GM23338 (cell line): ENCODE measurements at regions not wholly inside any gene's neighbourhood (a gene's known extent, or its start where the extent isn't known, plus 50 kb on each side); places are given as distances from the start of the nearest gene placed in this dataset.

ENCODE experiments used
- ATAC-seq: fragments of 200-7000 bp; cut with Tn5 transposase; 3 replicates; pipeline ENCODE4 v1.9.1; 2020
- DNase-seq: peaks from one replicate; pipeline ENCODE4 v3.0.0-alpha.2; 2015; ENCODE audit warnings: low spot score
- H2AFZ ChIP-seq: fragments of 200-600 bp; sonication (generic); 2 replicates; pipeline ENCODE4 v1.8.0; 2016; ENCODE audit warnings: antibody characterized with exemption, mild to moderate bottlenecking, moderate library complexity
- H3F3A ChIP-seq: fragments of 200-600 bp; sonication (generic); replicated peaks from 2 replicates; pipeline ENCODE4 v1.8.0; 2017; ENCODE audit warnings: antibody characterized with exemption, mixed run types, low read depth
- H3K27ac ChIP-seq: fragments of 200-600 bp; sonication (generic); 2 replicates; pipeline ENCODE4 v1.6.1; 2016; ENCODE audit warnings: low read depth
- H3K27me3 ChIP-seq: fragments of 200-600 bp; sonication (generic); 2 replicates; pipeline ENCODE4 v1.8.0; 2016; ENCODE audit warnings: mild to moderate bottlenecking, mixed run types, moderate library complexity; ENCODE audit not compliant: insufficient read depth
- H3K36me3 ChIP-seq: fragments of 200-600 bp; sonication (generic); 2 replicates; pipeline ENCODE4 v1.8.0; 2016; ENCODE audit warnings: mild to moderate bottlenecking; ENCODE audit not compliant: insufficient read depth
- H3K4me1 ChIP-seq: fragments of 200-600 bp; sonication (generic); 2 replicates; pipeline ENCODE4 v1.8.0; 2016; ENCODE audit warnings: mild to moderate bottlenecking, moderate library complexity; ENCODE audit not compliant: insufficient read depth
- H3K4me2 ChIP-seq: fragments of 200-600 bp; sonication (generic); 2 replicates; pipeline ENCODE4 v1.7.1; 2017; ENCODE audit warnings: mixed run types
- H3K4me3 ChIP-seq: fragments of 200-600 bp; sonication (generic); 2 replicates; pipeline ENCODE4 v1.6.1; 2016; ENCODE audit warnings: mixed run types
- H3K79me2 ChIP-seq: fragments of 200-600 bp; sonication (generic); replicated peaks from 2 replicates; pipeline ENCODE4 v1.8.0; 2017; ENCODE audit warnings: mild to moderate bottlenecking; ENCODE audit not compliant: insufficient read depth
- H3K9me2 ChIP-seq: fragments of 200-600 bp; sonication (generic); 2 replicates; pipeline ENCODE4 v1.8.0; 2017; ENCODE audit not compliant: insufficient read depth
- H4K20me1 ChIP-seq: fragments of 200-600 bp; sonication (generic); replicated peaks from 2 replicates; pipeline ENCODE4 v1.8.0; 2017; ENCODE audit warnings: mild to moderate bottlenecking; ENCODE audit not compliant: insufficient read depth
- H3K27ac Mint-ChIP-seq: 2 replicates; pipeline ENCODE4 v1.8.0; 2020; ENCODE audit warnings: inconsistent platforms, mild to moderate bottlenecking, moderate library complexity, mixed read lengths
- H3K27me3 Mint-ChIP-seq: 3 replicates; pipeline ENCODE4 v1.8.0; 2022; ENCODE audit warnings: low read depth, mild to moderate bottlenecking, moderate library complexity, mixed read lengths, inconsistent platforms; ENCODE audit not compliant: insufficient read depth, poor library complexity
- H3K36me3 Mint-ChIP-seq: 3 replicates; pipeline ENCODE4 v1.8.0; 2021; ENCODE audit warnings: low read depth, mild to moderate bottlenecking, inconsistent platforms, moderate library complexity, mixed read lengths
- H3K4me1 Mint-ChIP-seq: 3 replicates; pipeline ENCODE4 v1.8.0; 2020; ENCODE audit warnings: mild to moderate bottlenecking, inconsistent platforms, mixed read lengths
- H3K4me3 Mint-ChIP-seq: 3 replicates; pipeline ENCODE4 v1.8.0; 2021; ENCODE audit warnings: moderate library complexity, mild to moderate bottlenecking, inconsistent platforms, mixed read lengths
- H3K9me3 Mint-ChIP-seq: 3 replicates; pipeline ENCODE4 v1.8.0; 2020; ENCODE audit warnings: moderate library complexity, mild to moderate bottlenecking, inconsistent platforms, mixed read lengths
- CREB1 ChIP-seq: fragments of 250-450 bp; sonication (Bioruptor Pico); IDR thresholded peaks from 2 replicates; pipeline ENCODE4 v1.5.0; 2020; ENCODE audit warnings: low read depth, mild to moderate bottlenecking, moderate library complexity
- CTCF ChIP-seq, 2 experiments: fragments of 200-600 bp in 1 of 2; sonication (generic) in 1 of 2; conservative IDR thresholded peaks; 2 replicates each; pipeline versions ENCODE4 v1.5.1 to v1.6.1; 2016 to 2017; ENCODE audit warnings: antibody characterized with exemption in 2 of 2, low read depth in 2 of 2, mild to moderate bottlenecking in 2 of 2, moderate library complexity in 1 of 2
- ETS1 ChIP-seq: IDR thresholded peaks from 2 replicates; pipeline ENCODE4 v1.6.1; 2016; ENCODE audit warnings: antibody characterized with exemption
- EZH2 ChIP-seq: fragments of 200-600 bp; sonication (generic); IDR thresholded peaks from one replicate; pipeline ENCODE4 v1.8.0; 2017; ENCODE audit warnings: antibody characterized with exemption, mild to moderate bottlenecking, low read depth; ENCODE audit not compliant: unreplicated experiment
- EZH2phosphoT487 ChIP-seq: fragments of 200-600 bp; sonication (generic); IDR thresholded peaks from one replicate; pipeline ENCODE4 v1.8.1; 2018; ENCODE audit warnings: antibody characterized with exemption; ENCODE audit not compliant: unreplicated experiment
- NANOG ChIP-seq: IDR thresholded peaks from 2 replicates; pipeline ENCODE4 v1.6.1; 2016; ENCODE audit warnings: antibody characterized with exemption, borderline replicate concordance
- POLR2AphosphoS5 ChIP-seq: IDR thresholded peaks from 2 replicates; pipeline ENCODE4 v1.6.1; 2016; ENCODE audit warnings: antibody characterized with exemption, low read depth
- REST ChIP-seq: IDR thresholded peaks from one replicate; pipeline ENCODE4 v1.6.1; 2018; ENCODE audit warnings: antibody characterized with exemption; ENCODE audit not compliant: unreplicated experiment
- STAT1 ChIP-seq: IDR thresholded peaks from one replicate; pipeline ENCODE4 v1.6.1; 2016; ENCODE audit warnings: antibody characterized with exemption; ENCODE audit not compliant: unreplicated experiment
- ZNF114 ChIP-seq: fragments of 250-450 bp; sonication (Bioruptor Pico); IDR thresholded peaks from 2 replicates; pipeline ENCODE4 v1.5.0; 2020; ENCODE audit warnings: mild to moderate bottlenecking, moderate library complexity
- ZNF331 ChIP-seq: fragments of 250-450 bp; sonication (Bioruptor Pico); IDR thresholded peaks from 2 replicates; pipeline ENCODE4 v1.5.0; 2020; ENCODE audit warnings: low read depth, mild to moderate bottlenecking, moderate library complexity

GRCh38 chr6:55992546-55992945 lies 117.2 kb upstream of the BMP5 start:
- H3K27me3 Mint-ChIP-seq: peaks cover 2% of the 10 kb centered on the region
- Histone ChIP-seq H3K36me3 (peaks cover 5% of the 10 kb centered on the region; the same call in 1 of the 2 replicates), H3K27me3 (no peaks in the 10 kb centered on the region), H2AFZ (no peak overlapping the region), H3K27ac (no peak overlapping the region), H3K9me2 (peaks cover 1% of the 10 kb centered on the region; the same call in 1 of the 2 replicates), H3K79me2 (no peaks in the 10 kb centered on the region), H3K4me2 (no peak overlapping the region), H4K20me1 (no peaks in the 10 kb centered on the region), H3F3A (no peaks in the 10 kb centered on the region), H3K4me1 (no peaks in the 10 kb centered on the region), H3K4me3 (no peak overlapping the region)
- DNase-seq (no peak), ATAC-seq (no peak)
- peaks cover 37% of the 10 kb centered on the region for H3K9me3 Mint-ChIP-seq
- H3K27ac Mint-ChIP-seq: no peak overlapping the region
- peaks cover 24% of the 10 kb centered on the region for H3K36me3 Mint-ChIP-seq
- H3K4me1 Mint-ChIP-seq: no peaks in the 10 kb centered on the region; the same call in 2 of the 3 replicates
- no peak for TF ChIP-seq NANOG
- TF ChIP-seq POLR2AphosphoS5: no peak
- TF ChIP-seq EZH2: no peak
- no peak for TF ChIP-seq ZNF114
- TF ChIP-seq ETS1: no peak
- H3K4me3 Mint-ChIP-seq: no peak overlapping the region

GRCh38 chr6:55985309-55985708 lies 109.9 kb upstream of the BMP5 start:
- Mint-ChIP-seq H3K27ac (no peak overlapping the region), H3K9me3 (peaks cover 3% of the 10 kb centered on the region; the same call in 2 of the 3 replicates), H3K4me3 (no peak overlapping the region), H3K27me3 (no peaks in the 10 kb centered on the region), H3K4me1 (peaks cover 11% of the 10 kb centered on the region; the same call in 2 of the 3 replicates), H3K36me3 (peaks cover 2% of the 10 kb centered on the region; the same call in 2 of the 3 replicates)
- DNase-seq: no peak
- H3K9me2 ChIP-seq: peaks cover 4% of the 10 kb centered on the region
- H4K20me1 ChIP-seq: no peaks in the 10 kb centered on the region
- no peaks in the 10 kb centered on the region for H3K36me3 ChIP-seq
- H3K4me2 ChIP-seq: no peak overlapping the region
- no peak for ATAC-seq
- no peak overlapping the region for H2AFZ ChIP-seq
- no peaks in the 10 kb centered on the region for H3K27me3 ChIP-seq
- H3F3A ChIP-seq: no peaks in the 10 kb centered on the region
- no peak overlapping the region for H3K4me3 ChIP-seq
- no peak overlapping the region for H3K27ac ChIP-seq
- H3K4me1 ChIP-seq: no peaks in the 10 kb centered on the region
- no peaks in the 10 kb centered on the region for H3K79me2 ChIP-seq
- TF ChIP-seq EZH2phosphoT487: no peak
- no peak for TF ChIP-seq NANOG
- TF ChIP-seq REST: no peak
- TF ChIP-seq ETS1: no peak
- TF ChIP-seq STAT1: no peak
- no peak for TF ChIP-seq ZNF331 (CRISPR knock-in tag)
- no peak for TF ChIP-seq CREB1
- TF ChIP-seq CTCF (conservative IDR thresholded peaks at IDR 0.05; ENCODE audit: low read depth in 2 of 2): no peak
- no peak for TF ChIP-seq EZH2
